B cell (primary cell): ENCODE measurements at regions not wholly inside any gene's neighbourhood (a gene's known extent, or its start where the extent isn't known, plus 50 kb on each side); places are given as distances from the start of the nearest gene placed in this dataset.

ENCODE experiments used
- CTCF ChIP-seq: fragments of 200-600 bp; IDR thresholded peaks from one replicate; pipeline ENCODE4 v1.8.0; 2022; ENCODE audit warnings: antibody characterized with exemption, mild to moderate bottlenecking
- EZH2 ChIP-seq: IDR thresholded peaks from 2 replicates; pipeline ENCODE4 v1.6.1; 2012; ENCODE audit warnings: borderline replicate concordance, low read depth, mild to moderate bottlenecking, moderate library complexity, low read length; ENCODE audit not compliant: insufficient read depth, poor library complexity, severe bottlenecking

GRCh38 chr5:39650008-39650762 lies 225.4 kb upstream of the DAB2 start:
- no peak for TF ChIP-seq CTCF
- TF ChIP-seq EZH2 = no peak
